Neural progenitor cell (in vitro differentiated cells): ENCODE measurements at regions not wholly inside any gene's neighbourhood (a gene's known extent, or its start where the extent isn't known, plus 50 kb on each side); places are given as distances from the start of the nearest gene placed in this dataset.

ENCODE experiments used
- CTCF ChIP-seq: fragments of 200-600 bp; sonication (generic); IDR thresholded peaks from 2 replicates; pipeline ENCODE4 v1.5.1; 2017; ENCODE audit warnings: antibody characterized with exemption, mild to moderate bottlenecking
- EZH2 ChIP-seq: fragments of 200-600 bp; sonication (generic); IDR thresholded peaks from 2 replicates; pipeline ENCODE4 v1.6.1; 2017; ENCODE audit warnings: antibody characterized with exemption, mild to moderate bottlenecking, moderate library complexity
- EZH2phosphoT487 ChIP-seq: fragments of 200-600 bp; sonication (generic); IDR thresholded peaks from 2 replicates; pipeline ENCODE4 v1.6.1; 2017; ENCODE audit warnings: antibody characterized with exemption

GRCh38 chr4:149050840-149051239, 608.6 kb upstream of the NR3C2 start:
- TF ChIP-seq CTCF = no peak
- no peak for TF ChIP-seq EZH2
- no peak for TF ChIP-seq EZH2phosphoT487
